ENCODE measurements at regions not wholly inside any gene's neighbourhood (a gene's known extent, or its start where the extent isn't known, plus 50 kb on each side); places are given as distances from the start of the nearest gene placed in this dataset.
A peak's percentile ranks its signal among the peaks of the same experiment; 100 is the strongest.

- DNase-seq = no peak
Observed at GRCh38 chr1:38569932-38570656, 289.5 kb downstream of the RRAGC start.

DNA sequence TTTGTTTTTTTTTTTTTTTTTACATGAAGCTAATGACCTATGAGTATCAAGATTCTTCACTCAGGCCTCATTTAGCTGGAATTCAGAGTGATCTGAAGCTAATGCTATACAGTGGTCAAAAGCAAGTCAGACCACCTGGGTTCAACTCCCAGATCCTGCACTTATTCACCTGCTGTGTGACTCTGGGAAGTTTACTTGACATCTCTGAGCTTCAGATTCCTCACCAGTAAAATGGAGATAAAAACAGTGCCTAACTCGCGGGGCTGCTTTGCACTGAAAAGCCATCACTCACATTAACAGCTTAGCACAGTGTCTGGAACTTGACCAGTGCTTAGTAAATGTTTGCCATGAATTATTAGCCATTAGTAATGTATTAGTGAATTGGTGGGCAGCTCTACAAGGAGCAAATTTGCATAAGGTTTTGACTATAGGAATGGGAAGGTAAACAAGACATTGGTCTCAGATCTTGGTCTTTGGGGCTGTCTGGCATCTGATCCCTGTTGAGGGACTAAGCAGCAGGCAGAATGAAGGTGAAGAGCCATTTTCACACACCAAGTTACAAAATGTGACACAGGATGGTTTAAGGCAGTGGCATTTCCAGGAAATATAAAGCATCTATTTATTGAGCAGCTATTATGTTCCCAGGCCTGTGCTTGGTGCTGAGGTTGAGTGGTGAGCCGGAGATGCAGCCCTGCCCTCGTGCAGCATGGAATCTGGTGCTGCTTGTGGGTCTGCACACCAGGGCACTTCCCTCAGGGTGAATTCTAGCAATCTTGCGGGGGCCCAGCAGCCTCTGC is 291.3 kb downstream of the RRAGC start:
- DNase-seq = no peak

DNA sequence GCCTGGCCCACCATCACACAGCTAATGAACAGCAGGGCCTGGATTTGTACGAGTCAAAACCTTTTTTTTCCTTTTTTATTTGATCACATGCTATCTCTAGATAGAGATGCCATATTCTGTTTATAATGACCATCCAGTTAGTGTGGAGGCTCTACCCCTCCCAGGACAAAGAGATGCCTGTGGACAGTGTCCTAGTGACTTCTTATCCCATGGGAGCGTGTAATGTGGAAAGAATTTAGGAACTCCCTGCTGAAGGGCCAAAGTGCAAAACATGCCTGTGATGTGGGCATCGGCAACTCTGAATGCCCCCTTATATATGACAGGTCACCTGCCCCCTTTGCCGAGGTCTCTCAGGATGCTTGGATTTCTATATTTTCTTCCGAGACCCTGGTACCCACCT is 292.2 kb downstream of the RRAGC start:
- no peak for DNase-seq

DNA sequence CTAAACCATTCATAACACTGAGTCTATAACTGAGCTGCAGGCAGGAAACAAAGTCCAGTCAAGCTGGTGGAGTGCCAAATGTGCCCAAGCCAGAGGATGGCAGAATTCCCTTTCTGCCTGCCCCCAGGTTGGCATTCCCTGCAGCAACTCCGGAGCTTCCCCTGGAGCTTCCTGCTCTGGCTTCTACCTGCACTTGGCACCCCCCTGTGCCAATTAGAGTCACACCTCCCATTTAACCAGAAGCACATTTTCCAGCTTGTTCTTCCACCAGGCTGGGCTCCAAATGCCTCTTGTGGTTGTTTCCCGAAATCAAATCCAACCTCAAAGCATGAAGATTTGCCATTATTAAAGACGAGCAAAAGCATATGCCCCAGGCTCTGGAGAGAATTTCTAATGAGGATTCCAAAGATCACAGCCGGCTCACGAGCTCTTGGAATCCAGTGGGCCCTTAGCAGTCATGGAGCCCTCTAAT is 294.5 kb downstream of the RRAGC start:
- DNase-seq = no peak

DNA sequence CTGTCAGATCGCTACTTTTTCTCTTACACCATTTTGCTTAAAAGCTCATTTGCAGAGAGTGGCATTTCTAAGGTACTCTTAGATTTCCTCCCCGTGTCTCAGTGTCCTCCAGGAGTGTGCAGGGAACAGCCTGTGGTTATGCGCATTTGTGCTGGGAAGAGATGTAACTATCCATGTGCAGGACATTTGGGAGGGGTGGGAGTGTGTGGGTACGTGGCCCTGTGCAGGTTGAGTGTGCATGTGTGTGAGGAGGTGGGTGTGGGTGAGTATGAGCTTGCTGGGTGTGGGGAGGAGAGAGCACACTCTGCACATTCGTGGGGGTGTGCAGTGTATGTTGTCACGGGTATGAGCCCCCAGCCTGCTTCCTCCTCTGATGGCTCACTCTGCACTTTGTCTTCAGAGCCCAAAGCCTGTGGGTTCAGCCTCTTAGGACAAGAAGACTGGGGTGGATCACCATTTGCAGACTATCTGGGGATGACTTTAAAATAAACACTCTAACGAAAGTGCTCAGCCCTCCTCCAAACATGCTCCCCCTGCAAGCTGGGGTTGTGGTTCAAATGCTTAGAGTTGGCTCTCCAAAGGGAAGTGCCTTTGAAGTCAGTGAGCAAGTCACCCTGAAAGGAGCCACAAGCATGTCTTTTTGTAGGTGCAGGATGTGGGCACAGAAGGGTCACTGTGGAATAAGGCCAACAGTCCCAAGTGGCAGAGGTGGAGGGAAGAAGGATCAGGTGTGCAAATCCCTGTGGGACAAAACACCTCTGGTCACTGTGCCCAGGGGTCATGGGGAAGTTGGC is 295.4 kb downstream of the RRAGC start:
- DNase-seq = no peak

DNA sequence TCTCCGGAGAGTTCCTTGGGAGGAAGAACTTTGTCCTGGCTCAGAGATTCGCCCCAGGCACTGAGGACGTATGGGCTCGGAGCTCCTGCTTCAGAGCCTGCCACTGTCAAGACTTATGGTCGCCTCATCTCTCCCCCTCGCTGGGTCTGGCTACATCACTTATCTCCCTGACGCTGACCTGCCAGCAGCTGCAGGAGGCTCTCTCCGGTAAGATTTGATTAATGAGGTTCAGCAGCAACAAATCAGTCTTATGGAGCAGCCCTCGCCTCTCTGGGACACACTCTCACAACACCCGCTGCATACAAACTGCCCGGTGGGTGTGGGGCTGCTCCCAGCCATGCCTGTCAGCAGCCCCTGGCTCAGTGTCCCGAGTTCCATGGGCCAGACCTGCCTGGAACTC is 297.8 kb downstream of the RRAGC start:
- DNase-seq = no peak

DNA sequence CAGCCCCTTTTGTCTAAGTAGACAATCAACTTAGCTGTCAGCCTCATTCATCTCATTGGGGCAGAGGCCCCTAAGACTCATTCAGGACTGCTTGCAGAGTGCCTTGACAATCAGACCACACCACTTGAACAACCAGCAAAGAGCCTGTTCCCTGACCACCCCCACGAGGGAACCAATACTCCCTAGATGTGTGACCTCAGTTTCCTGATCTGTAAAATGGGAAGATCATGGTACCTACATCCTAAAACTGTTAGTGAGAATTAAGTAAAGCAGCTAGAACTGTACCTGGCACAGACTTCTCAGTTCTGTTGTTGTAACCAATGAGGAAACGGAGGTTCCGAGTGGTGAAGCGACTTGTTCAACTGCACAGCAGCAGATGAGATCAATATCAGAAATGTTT is 298.5 kb downstream of the RRAGC start:
- no peak for DNase-seq

GRCh38 chr1:38560457-38560856 is 299.1 kb downstream of the RRAGC start:
- no peak for DNase-seq

DNA sequence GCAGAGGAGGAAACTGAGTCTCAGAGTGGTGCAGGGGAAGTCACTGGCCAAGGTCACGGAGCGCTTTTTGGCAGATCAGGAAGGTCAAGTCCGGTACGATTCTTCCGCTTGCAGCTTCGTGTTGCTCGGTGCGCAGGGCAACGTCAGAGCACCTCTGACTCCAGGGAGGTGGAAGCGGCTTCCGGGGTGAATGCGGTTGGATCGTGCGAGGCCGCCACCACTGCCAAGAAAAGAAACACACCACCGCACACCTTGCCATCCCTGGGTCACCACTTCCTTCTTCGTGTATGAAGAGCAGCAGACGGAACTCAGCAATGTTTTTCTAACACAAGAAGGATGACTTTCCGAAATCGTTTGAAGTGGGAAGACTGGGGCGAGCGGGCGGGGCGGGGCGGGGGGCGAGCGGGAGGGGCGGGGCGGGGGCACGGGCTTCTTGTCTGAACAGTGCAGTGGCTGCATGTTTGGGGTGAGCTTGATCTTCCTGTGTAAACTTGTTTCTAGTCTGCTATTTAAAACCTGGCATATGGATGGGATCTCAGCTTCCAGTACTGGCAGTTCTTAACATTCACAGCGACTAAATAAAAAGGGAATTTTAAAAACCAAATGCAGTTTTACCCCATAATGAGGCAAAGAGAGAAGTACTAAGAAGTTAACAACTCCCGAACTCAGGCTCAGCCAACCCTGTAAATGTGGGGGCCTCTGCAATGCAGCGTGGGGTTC is 300.0 kb downstream of the RRAGC start:
- DNase-seq = peak; percentile 74 to 81

GRCh38 chr1:38558500-38559445 is 300.8 kb downstream of the RRAGC start:
- peak in 1 of 2 donors; percentile 13 for DNase-seq

DNA sequence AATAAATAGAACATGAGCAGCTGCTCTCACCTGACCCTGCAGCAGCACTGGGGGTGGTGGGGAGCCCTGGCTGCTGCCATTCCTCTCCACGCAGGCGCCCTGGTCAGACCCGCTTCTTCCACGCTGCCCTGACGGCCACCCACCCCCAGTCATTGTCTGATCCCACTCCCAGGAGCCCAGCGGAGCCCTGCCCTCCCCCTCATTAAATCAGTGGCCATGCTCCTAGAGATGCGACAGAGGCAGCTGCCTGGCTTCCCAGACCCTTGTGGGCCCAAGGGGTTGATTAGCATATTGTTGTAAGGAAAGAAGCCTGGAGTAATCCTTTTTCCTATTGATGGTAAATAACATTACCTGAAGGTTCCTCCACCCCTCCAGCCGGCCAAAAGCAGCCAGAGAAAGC is 301.5 kb downstream of the RRAGC start:
- no peak for DNase-seq

- no peak for DNase-seq
Observed at GRCh38 chr1:38555594-38555993, 304.0 kb downstream of the RRAGC start.

DNA sequence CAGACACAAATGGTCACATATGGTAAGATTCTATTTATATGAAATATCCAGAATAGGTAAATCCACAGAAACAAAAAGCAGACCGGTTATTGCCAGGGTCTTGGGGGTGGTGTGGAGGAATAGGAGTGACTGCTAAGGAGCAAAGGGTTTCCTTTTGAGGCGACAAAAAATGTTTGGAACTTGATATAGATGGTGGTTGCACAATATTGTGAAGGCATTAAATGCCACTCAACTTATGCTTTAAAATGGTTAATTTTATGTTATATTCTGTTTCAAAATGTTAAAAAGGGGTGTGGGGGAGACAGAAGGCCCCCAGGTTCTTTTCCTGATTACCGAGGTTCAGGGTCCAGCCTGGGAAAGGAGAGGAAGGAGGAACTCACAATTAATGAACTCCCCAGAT is 304.4 kb downstream of the RRAGC start:
- no peak for DNase-seq

GRCh38 chr1:38551318-38552307 is 308.0 kb downstream of the RRAGC start:
- no peak for DNase-seq

GRCh38 chr1:38549191-38549590 is 310.4 kb downstream of the RRAGC start:
- no peak for DNase-seq

DNA sequence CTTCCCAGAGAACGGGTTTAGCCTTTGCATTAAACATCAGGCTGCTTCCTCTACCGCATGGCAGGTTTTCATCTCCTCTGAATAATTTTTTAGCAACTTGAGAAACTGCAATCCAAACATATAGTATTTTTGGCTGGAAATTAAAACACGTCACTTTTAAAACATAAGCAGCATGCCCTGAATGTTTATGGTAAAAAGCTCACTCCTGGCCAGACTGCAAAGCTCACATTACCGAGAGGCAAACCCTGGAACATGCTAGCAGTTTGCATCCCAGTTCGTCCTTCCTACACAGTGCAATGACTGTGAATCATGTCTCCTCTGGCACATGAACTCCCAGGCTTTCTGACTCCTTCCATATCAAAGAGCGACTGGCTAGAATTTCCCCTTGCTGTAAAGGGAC is 312.3 kb downstream of the RRAGC start:
- DNase-seq = no peak

GRCh38 chr1:38546636-38547035 is 312.9 kb downstream of the RRAGC start:
- DNase-seq = no peak

- DNase-seq = no peak
Observed at GRCh38 chr1:38541223-38541622, 318.3 kb downstream of the RRAGC start.

DNA sequence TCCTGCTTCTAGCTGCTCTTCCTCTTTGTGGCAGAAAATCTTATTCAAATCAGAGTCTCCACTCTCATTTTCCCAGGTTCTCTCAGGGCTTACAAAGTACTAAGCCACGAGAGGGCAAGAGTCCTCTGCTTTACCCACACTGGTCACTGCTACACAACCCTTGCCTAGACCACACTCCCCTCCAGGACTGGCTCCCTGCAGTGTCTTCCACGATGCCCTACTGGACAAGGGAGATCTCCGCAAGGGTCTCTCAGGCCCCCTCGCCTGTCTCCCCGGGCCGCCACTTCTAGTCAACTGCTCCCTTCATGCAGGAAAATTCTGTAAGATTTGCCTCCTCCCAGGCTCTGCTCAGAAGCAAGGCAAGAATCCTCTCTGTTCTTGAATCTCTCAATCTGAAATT is 319.6 kb downstream of the RRAGC start:
- DNase-seq = no peak

DNA sequence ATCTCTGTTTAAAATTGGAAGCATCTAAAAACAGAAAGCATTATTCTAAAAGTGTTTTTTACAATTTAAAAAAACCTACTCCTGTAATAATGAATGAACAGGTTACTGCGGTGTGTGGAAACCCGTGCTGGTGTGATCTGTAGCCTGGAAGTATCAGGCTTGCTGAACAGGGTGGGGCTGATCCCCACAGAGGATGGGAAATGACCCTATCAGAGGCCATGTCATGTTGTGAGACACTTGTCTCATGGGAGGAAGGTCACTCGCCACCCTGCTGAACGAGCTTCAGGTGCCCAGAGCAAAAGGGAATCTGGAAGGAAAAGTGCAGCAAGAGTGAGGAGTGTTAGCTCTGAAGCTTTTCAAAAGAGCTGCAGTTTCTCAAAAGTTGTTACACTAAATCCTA is 320.7 kb downstream of the RRAGC start:
- no peak for DNase-seq
